IMR-90 (cell line): ENCODE measurements at regions not wholly inside any gene's neighbourhood (a gene's known extent, or its start where the extent isn't known, plus 50 kb on each side); places are given as distances from the start of the nearest gene placed in this dataset.

Source experiments
- ATAC-seq: fragments of 200-7000 bp; cut with Tn5 transposase; 2 replicates; pipeline ENCODE4 v1.9.1; 2020; ENCODE audit warnings: low read depth, mild to moderate bottlenecking, moderate library complexity
- BruUV-seq: library from RNA; stranded (reverse); fragments of 400-500 nt; replicated peaks from 2 replicates; lab custom pipeline; 2021; lab: Mats Ljungman, UMichigan
- CTCF ChIA-PET: fragments of 300-600 bp; formaldehyde crosslinking; extraction: SDS; loops from one replicate; lab custom pipeline; 2021; ENCODE audit warnings: antibody characterized with exemption; lab: Yijun Ruan, JAX
- POLR2A ChIA-PET: fragments of 300-600 bp; sonication (Branson Sonifier 250); formaldehyde crosslinking; loops from one replicate; lab custom pipeline; 2022; ENCODE audit warnings: antibody characterized with exemption; ENCODE audit not compliant: unreplicated experiment; lab: Charles Lee
- DNase-seq: peaks from one replicate; pipeline ENCODE4 v3.0.0; 2013
- H2AFZ ChIP-seq: replicated peaks from 2 replicates; pipeline ENCODE3; 2013; ENCODE audit warnings: low read length, mild to moderate bottlenecking; ENCODE audit not compliant: poor library complexity
- H2AK5ac ChIP-seq: 2 replicates; pipeline ENCODE4 v1.6.1; 2013; ENCODE audit warnings: low read depth, low read length, inconsistent platforms
- H2AK9ac ChIP-seq: replicated peaks from 2 replicates; pipeline ENCODE3; 2013; ENCODE audit warnings: mild to moderate bottlenecking, low read depth, low read length, moderate library complexity; ENCODE audit not compliant: poor library complexity
- H2BK120ac ChIP-seq: 2 replicates; pipeline ENCODE4 v1.6.1; 2013; ENCODE audit warnings: low read depth, low read length, inconsistent platforms
- H2BK15ac ChIP-seq: 3 replicates; pipeline ENCODE4 v1.6.1; 2013; ENCODE audit warnings: low read depth, low read length, inconsistent platforms
- H2BK20ac ChIP-seq: 2 replicates; pipeline ENCODE4 v1.6.1; 2013; ENCODE audit warnings: low read depth, mild to moderate bottlenecking, inconsistent platforms, low read length, moderate library complexity
- H2BK5ac ChIP-seq: 2 replicates; pipeline ENCODE4 v1.6.1; 2013; ENCODE audit warnings: mild to moderate bottlenecking, low read depth, low read length, inconsistent platforms; ENCODE audit not compliant: poor library complexity, severe bottlenecking
- H3K14ac ChIP-seq: replicated peaks from 2 replicates; pipeline ENCODE4 v1.6.1; 2013; ENCODE audit warnings: low read depth, low read length, inconsistent platforms
- H3K18ac ChIP-seq: 2 replicates; pipeline ENCODE4 v1.6.1; 2013; ENCODE audit warnings: low read depth, low read length, control low read depth
- H3K23ac ChIP-seq: 2 replicates; pipeline ENCODE4 v1.6.1; 2013; ENCODE audit warnings: low read depth, low read length, inconsistent platforms
- H3K27ac ChIP-seq: 2 replicates; pipeline ENCODE4 v1.5.1; 2013; ENCODE audit warnings: mild to moderate bottlenecking, control low read depth, low read length; ENCODE audit not compliant: insufficient read depth
- H3K27me3 ChIP-seq: 2 replicates; pipeline ENCODE4 v1.6.1; 2013; ENCODE audit warnings: low read length; ENCODE audit not compliant: control insufficient read depth, insufficient read depth
- H3K36me3 ChIP-seq: 2 replicates; pipeline ENCODE4 v1.6.1; 2013; ENCODE audit warnings: low read length, mixed read lengths; ENCODE audit not compliant: control insufficient read depth, insufficient read depth
- H3K4ac ChIP-seq: 2 replicates; pipeline ENCODE4 v1.6.1; 2013; ENCODE audit warnings: low read depth, low read length, inconsistent platforms
- H3K4me1 ChIP-seq: 2 replicates; pipeline ENCODE4 v1.6.1; 2013; ENCODE audit warnings: low read length, mixed read lengths; ENCODE audit not compliant: control insufficient read depth, insufficient read depth
- H3K4me2 ChIP-seq: 2 replicates; pipeline ENCODE4 v1.6.1; 2013; ENCODE audit warnings: low read depth, mild to moderate bottlenecking, control low read depth, low read length, moderate library complexity
- H3K4me3 ChIP-seq: 2 replicates; pipeline ENCODE4 v1.5.1; 2013; ENCODE audit warnings: low read depth, mild to moderate bottlenecking, control low read depth, low read length, moderate library complexity; ENCODE audit not compliant: insufficient read depth
- H3K56ac ChIP-seq: 2 replicates; pipeline ENCODE4 v1.6.1; 2013; ENCODE audit warnings: low read length, inconsistent platforms; ENCODE audit not compliant: insufficient read depth; ENCODE audit errors: extremely low read depth
- H3K79me1 ChIP-seq, 2 experiments: 2 replicates each; pipeline ENCODE4 v1.6.1; 2013; ENCODE audit warnings: low read length in 2 of 2, inconsistent platforms in 1 of 2, low read depth in 1 of 2
- H3K9ac ChIP-seq: 2 replicates; pipeline ENCODE4 v1.6.1; 2013; ENCODE audit warnings: low read depth, low read length, control low read depth
- H3K9me1 ChIP-seq: 2 replicates; pipeline ENCODE4 v1.6.1; 2013; ENCODE audit warnings: low read length, inconsistent platforms; ENCODE audit not compliant: insufficient read depth
- H3K9me3 ChIP-seq: 2 replicates; pipeline ENCODE4 v1.6.1; 2013; ENCODE audit warnings: low read length; ENCODE audit not compliant: control insufficient read depth, insufficient read depth
- H4K20me1 ChIP-seq: 2 replicates; pipeline ENCODE4 v1.6.1; 2013; ENCODE audit warnings: low read length, inconsistent platforms; ENCODE audit not compliant: insufficient read depth
- H4K5ac ChIP-seq: 2 replicates; pipeline ENCODE4 v1.6.1; 2013; ENCODE audit warnings: mild to moderate bottlenecking, low read depth, low read length, control low read depth
- H4K8ac ChIP-seq, 2 experiments: 2 replicates each; pipeline ENCODE4 v1.6.1; 2013; ENCODE audit warnings: low read depth in 2 of 2, low read length in 2 of 2, control low read depth in 1 of 2, inconsistent platforms in 1 of 2
- H4K91ac ChIP-seq: 2 replicates; pipeline ENCODE4 v1.6.1; 2013; ENCODE audit warnings: low read depth, low read length, inconsistent platforms; ENCODE audit not compliant: insufficient read depth
- CEBPB ChIP-seq: IDR thresholded peaks from 2 replicates; pipeline ENCODE4 v1.6.1; 2012; ENCODE audit warnings: low read depth, low read length, improper control_type of control experiment
- CTCF ChIP-seq: conservative IDR thresholded peaks from 2 replicates; pipeline ENCODE4 v1.5.1; 2012; ENCODE audit warnings: mild to moderate bottlenecking, low read depth, low read length, improper control_type of control experiment
- NFE2L2 ChIP-seq: fragments of 150-350 bp; IDR thresholded peaks from 2 replicates; pipeline ENCODE4 v1.6.1; 2016; ENCODE audit warnings: low read depth, mild to moderate bottlenecking, low read length
- RAD21 ChIP-seq: IDR thresholded peaks from 2 replicates; pipeline ENCODE4 v1.6.1; 2012; ENCODE audit warnings: low read length, improper control_type of control experiment
- SMC3 ChIP-seq: fragments of 150-350 bp; IDR thresholded peaks from 2 replicates; pipeline ENCODE4 v1.6.1; 2016; ENCODE audit warnings: low read depth, mild to moderate bottlenecking, antibody characterized with exemption, low read length, moderate library complexity
- WGBS, 2 experiments: methylation state at CpG; one replicate each; pipeline versions ENCODE4 v1.1.5 to v1.1.7; 2013; ENCODE audit warnings: missing lambda C conversion rate in 2 of 2; ENCODE audit not compliant: insufficient read length in 1 of 2; ENCODE audit errors: extremely low coverage in 2 of 2; 5-methylcytosine and 5-hydroxymethylcytosine counted together
- dilution Hi-C: fragments of 300-500 bp; cut with HindIII; formaldehyde crosslinking; loops from one replicate; pipeline ENCODE4 v1.14.3; 2018; ENCODE audit warnings: low sequenced_read_pairs; ENCODE audit not compliant: unreplicated experiment
- in situ Hi-C: fragments of 300-500 bp; cut with MboI; formaldehyde crosslinking; loops from 3 replicates; pipeline ENCODE4 v1.14.3; 2019; ENCODE audit warnings: low sequenced_read_pairs, inconsistent platforms, mixed read lengths
- intact Hi-C: fragments of 100-400 bp; cut with micrococcal nuclease; formaldehyde crosslinking; loops from 2 replicates; pipeline ENCODE4 v1.10.0; 2022

DNA sequence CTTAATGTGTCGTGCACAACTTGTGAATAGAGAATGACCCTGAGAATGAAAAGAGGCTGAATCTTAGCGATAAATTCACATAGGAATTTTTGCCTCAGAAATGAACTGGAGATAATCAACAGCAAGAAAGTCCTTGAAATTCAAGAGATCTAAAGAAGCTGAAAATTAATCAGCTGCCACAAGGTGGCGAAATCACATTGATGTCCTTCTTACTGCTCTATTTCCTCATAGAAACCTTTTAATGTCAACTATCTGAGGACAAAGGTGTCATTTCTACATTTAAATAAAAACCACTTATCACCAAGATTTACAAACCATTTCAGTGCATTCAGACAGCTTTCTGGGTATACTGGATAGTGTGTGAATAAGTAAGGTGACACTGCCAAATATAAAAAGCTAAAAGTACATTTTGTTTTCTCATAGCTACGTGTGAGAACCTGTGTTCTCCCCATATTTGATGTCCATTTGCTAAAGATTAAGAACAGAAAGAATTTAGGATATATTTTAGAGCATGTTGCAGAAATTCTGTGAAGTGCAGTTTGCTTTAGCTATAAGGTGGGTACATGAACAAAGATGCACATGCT lies 485.3 kb upstream of the PTBP2 start:
- H3K4me3 ChIP-seq: no peak overlapping the region
- WGBS, 2 experiments: no CpG with 5 or more reads among the region's 4 CpGs
- no peak overlapping the region for H3K4me2 ChIP-seq
- no peaks in the 10 kb centered on the region for H3K79me1 ChIP-seq
- H3K18ac ChIP-seq: no peak overlapping the region
- H3K9me3 ChIP-seq: no peaks in the 10 kb centered on the region
- H3K56ac ChIP-seq: no peak overlapping the region
- no peak overlapping the region for H3K9ac ChIP-seq
- peak overlapping the region; percentile 38; the same call in 2 of the 3 replicates for H2BK15ac ChIP-seq
- ChIA-PET CTCF (interaction anchor here (0.8 to 1.9 kb wide), 12 partner anchors 8 to 687 kb away, joined by 3 to 7 read pairs (median 3); partner anchors contain the start of gene PTBP2), POLR2A (no interaction called here)
- BruUV-seq: no TSS peak
- H2AK5ac ChIP-seq: peak overlapping the region; percentile 5; the same call in 1 of the 2 replicates
- no peak overlapping the region for H2AK9ac ChIP-seq
- H4K20me1 ChIP-seq: no peaks in the 10 kb centered on the region
- H2BK5ac ChIP-seq: no peak overlapping the region
- H3K4me1 ChIP-seq: no peaks in the 10 kb centered on the region
- H3K23ac ChIP-seq: no peak overlapping the region
- intact Hi-C loops: loop anchor here (1.0 to 10.0 kb wide), 7 partner anchors 126 to 1816 kb away; partner anchors contain the start of gene PTBP2
- H3K27ac ChIP-seq: no peak overlapping the region
- H2BK20ac ChIP-seq: no peak overlapping the region
- no peaks in the 10 kb centered on the region for H3K27me3 ChIP-seq
- TF ChIP-seq NFE2L2 (no peak), CEBPB (peak; percentile 36; the same call in 1 of the 2 replicates), CTCF (peak; percentile 71), SMC3 (peak; percentile 86), RAD21 (peak; percentile 83)
- ATAC-seq (peak; percentile 75), DNase-seq (peak; percentile 75)
- no peak overlapping the region for H2BK120ac ChIP-seq
- H3K4ac ChIP-seq: no peak overlapping the region
- no peak overlapping the region for H4K91ac ChIP-seq
- no peak overlapping the region for H4K5ac ChIP-seq
- H3K14ac ChIP-seq: no peak overlapping the region
- dilution Hi-C loops: no loop called here
- no peaks in the 10 kb centered on the region for H3K36me3 ChIP-seq
- no peak overlapping the region for H2AFZ ChIP-seq
- in situ Hi-C loops: no loop called here
- H3K9me1 ChIP-seq: no peaks in the 10 kb centered on the region
- no peak overlapping the region for H4K8ac ChIP-seq
